ENCODE measurements at regions not wholly inside any gene's neighbourhood (a gene's known extent, or its start where the extent isn't known, plus 50 kb on each side); places are given as distances from the start of the nearest gene placed in this dataset.
"Not testable (repeated sequence)": the region's sequence is repeated elsewhere in the genome, so short reads cannot be mapped to it uniquely, and the experiment has no call there.

GRCh38 chr5:159786201-159786600, 130.1 kb upstream of the ADRA1B start:
- DNase-seq (ENCODE audit: low read depth): no peak

- DNase-seq (ENCODE audit: low read depth): no peak
Observed at GRCh38 chr5:159786901-159787691, 129.2 kb upstream of the ADRA1B start.

- DNase-seq (ENCODE audit: low read depth): no peak
Observed at GRCh38 chr5:159787837-159788236, 128.4 kb upstream of the ADRA1B start.

GRCh38 chr5:159788835-159789331, 127.4 kb upstream of the ADRA1B start:
- no peak for DNase-seq (ENCODE audit: low read depth)

GRCh38 chr5:159792180-159792579, 124.1 kb upstream of the ADRA1B start:
- DNase-seq (ENCODE audit: low read depth): no peak

- DNase-seq (ENCODE audit: low read depth): no peak
Observed at GRCh38 chr5:159797261-159797970, 118.9 kb upstream of the ADRA1B start.

- no peak for DNase-seq (ENCODE audit: low read depth)
Observed at GRCh38 chr5:159799701-159800100, 116.6 kb upstream of the ADRA1B start.

- DNase-seq (ENCODE audit: low read depth): no peak
Observed at GRCh38 chr5:159800131-159800840, 116.0 kb upstream of the ADRA1B start.

GRCh38 chr5:159801303-159801702, 115.0 kb upstream of the ADRA1B start:
- no peak for DNase-seq (ENCODE audit: low read depth)

GRCh38 chr5:159802661-159803060, 113.6 kb upstream of the ADRA1B start:
- DNase-seq (ENCODE audit: low read depth): no peak

- DNase-seq (ENCODE audit: low read depth): no peak
Observed at GRCh38 chr5:159804121-159804520, 112.2 kb upstream of the ADRA1B start.

GRCh38 chr5:159805021-159805420, 111.3 kb upstream of the ADRA1B start:
- no peak for DNase-seq (ENCODE audit: low read depth)

- not testable (repeated sequence) for DNase-seq (ENCODE audit: low read depth)
Observed at GRCh38 chr5:159807135-159807534, 109.1 kb upstream of the ADRA1B start.

- DNase-seq (ENCODE audit: low read depth): no peak
Observed at GRCh38 chr5:159807586-159807985, 108.7 kb upstream of the ADRA1B start.

GRCh38 chr5:159811712-159812111, 104.6 kb upstream of the ADRA1B start:
- DNase-seq (ENCODE audit: low read depth): no peak

- DNase-seq (ENCODE audit: low read depth): not testable (repeated sequence)
Observed at GRCh38 chr5:159812759-159813158, 103.5 kb upstream of the ADRA1B start.

- no peak for DNase-seq (ENCODE audit: low read depth)
Observed at GRCh38 chr5:159814222-159814621, 102.1 kb upstream of the ADRA1B start.

- no peak for DNase-seq (ENCODE audit: low read depth)
Observed at GRCh38 chr5:159814805-159815585, 101.3 kb upstream of the ADRA1B start.

- DNase-seq (ENCODE audit: low read depth): no peak
Observed at GRCh38 chr5:159817262-159818029, 98.8 kb upstream of the ADRA1B start.

- no peak for DNase-seq (ENCODE audit: low read depth)
Observed at GRCh38 chr5:159819591-159820411, 96.5 kb upstream of the ADRA1B start.

Data from activated T-cell treated with anti-CD3 and anti-CD28 coated beads for 24 hours (primary cell).